PC-3 (cell line): ENCODE measurements at regions not wholly inside any gene's neighbourhood (a gene's known extent, or its start where the extent isn't known, plus 50 kb on each side); places are given as distances from the start of the nearest gene placed in this dataset.

Experiments used
- ATAC-seq: fragments of 200-7000 bp; cut with Tn5 transposase; 2 replicates; pipeline ENCODE4 v1.9.1; 2020; ENCODE audit warnings: mild to moderate bottlenecking, moderate library complexity
- BruUV-seq: library from RNA; stranded (reverse); fragments of 400-500 nt; replicated peaks from 2 replicates; lab custom pipeline; 2021; lab: Mats Ljungman, UMichigan
- CTCF ChIA-PET: fragments of 300-600 bp; sonication (Branson Sonifier 250); formaldehyde crosslinking; loops from one replicate; lab custom pipeline; 2022; ENCODE audit warnings: antibody characterized with exemption; lab: Charles Lee
- POLR2A ChIA-PET: fragments of 300-600 bp; sonication (Branson Sonifier 250); formaldehyde crosslinking; loops from one replicate; lab custom pipeline; 2022; ENCODE audit warnings: antibody characterized with exemption; ENCODE audit not compliant: unreplicated experiment; lab: Charles Lee
- DNase-seq: peaks from one replicate; pipeline ENCODE4 v3.0.0-alpha.2; 2015
- H2AFZ ChIP-seq: fragments of 300-600 bp; sonication (generic); 2 replicates; pipeline ENCODE4 v1.6.0; 2016; ENCODE audit warnings: antibody characterized with exemption, low read length
- H3F3A ChIP-seq: fragments of 300-600 bp; sonication (generic); one replicate; pipeline ENCODE4 v1.6.0; 2017; ENCODE audit warnings: antibody characterized with exemption, low read length, control low read depth, mild to moderate bottlenecking; ENCODE audit not compliant: unreplicated experiment
- H3K27ac ChIP-seq: fragments of 300-600 bp; sonication (generic); 2 replicates; pipeline ENCODE4 v1.5.1; 2016; ENCODE audit warnings: mild to moderate bottlenecking, low read length
- H3K27me3 ChIP-seq: fragments of 300-600 bp; sonication (generic); 2 replicates; pipeline ENCODE4 v1.6.1; 2016; ENCODE audit warnings: low read length, mixed read lengths
- H3K36me3 ChIP-seq: fragments of 300-600 bp; sonication (generic); 2 replicates; pipeline ENCODE4 v1.6.1; 2016; ENCODE audit warnings: low read depth, mixed run types, low read length, mixed read lengths
- H3K4me1 ChIP-seq: fragments of 300-600 bp; sonication (generic); 2 replicates; pipeline ENCODE4 v1.5.1; 2016; ENCODE audit warnings: low read length; ENCODE audit not compliant: insufficient read depth
- H3K4me2 ChIP-seq: fragments of 300-600 bp; sonication (generic); 2 replicates; pipeline ENCODE4 v1.6.0; 2016; ENCODE audit warnings: low read length
- H3K4me3 ChIP-seq: fragments of 300-600 bp; sonication (generic); 2 replicates; pipeline ENCODE4 v1.5.1; 2016; ENCODE audit warnings: mild to moderate bottlenecking, low read length, mixed read lengths
- H3K79me2 ChIP-seq: fragments of 300-600 bp; sonication (generic); 2 replicates; pipeline ENCODE4 v1.6.1; 2017; ENCODE audit warnings: low read length, mixed read lengths
- H3K9ac ChIP-seq: fragments of 300-600 bp; sonication (generic); 2 replicates; pipeline ENCODE4 v1.6.0; 2016; ENCODE audit warnings: mild to moderate bottlenecking, low read length
- H3K9me2 ChIP-seq: fragments of 300-600 bp; sonication (generic); replicated peaks from 2 replicates; pipeline ENCODE4 v1.6.1; 2016; ENCODE audit warnings: mixed run types, low read length, mixed read lengths
- H3K9me3 ChIP-seq: fragments of 300-600 bp; sonication (generic); 2 replicates; pipeline ENCODE4 v1.6.1; 2016; ENCODE audit warnings: low read length, mixed read lengths
- H4K20me1 ChIP-seq: fragments of 300-600 bp; sonication (generic); 2 replicates; pipeline ENCODE4 v1.6.1; 2016; ENCODE audit warnings: low read length, mixed read lengths
- EZH2 ChIP-seq: fragments of 300-600 bp; sonication (generic); IDR thresholded peaks from one replicate; pipeline ENCODE4 v1.6.1; 2017; ENCODE audit warnings: antibody characterized with exemption, mild to moderate bottlenecking, low read length; ENCODE audit not compliant: unreplicated experiment
- EZH2phosphoT487 ChIP-seq: fragments of 300-600 bp; sonication (generic); IDR thresholded peaks from 2 replicates; pipeline ENCODE4 v1.6.1; 2018; ENCODE audit warnings: mild to moderate bottlenecking, antibody characterized with exemption, low read length, borderline replicate concordance
- intact Hi-C: fragments of 100-400 bp; cut with micrococcal nuclease; formaldehyde crosslinking; loops from 2 replicates; pipeline ENCODE4 v1.9.0; 2023
- TF ChIP-seq, protein P1 (sequence below): fragments of 300-600 bp; sonication (generic); conservative IDR thresholded peaks from 2 replicates; pipeline ENCODE4 v1.5.1; 2017; ENCODE audit warnings: antibody characterized with exemption, low read depth, mild to moderate bottlenecking, low read length

DNA sequence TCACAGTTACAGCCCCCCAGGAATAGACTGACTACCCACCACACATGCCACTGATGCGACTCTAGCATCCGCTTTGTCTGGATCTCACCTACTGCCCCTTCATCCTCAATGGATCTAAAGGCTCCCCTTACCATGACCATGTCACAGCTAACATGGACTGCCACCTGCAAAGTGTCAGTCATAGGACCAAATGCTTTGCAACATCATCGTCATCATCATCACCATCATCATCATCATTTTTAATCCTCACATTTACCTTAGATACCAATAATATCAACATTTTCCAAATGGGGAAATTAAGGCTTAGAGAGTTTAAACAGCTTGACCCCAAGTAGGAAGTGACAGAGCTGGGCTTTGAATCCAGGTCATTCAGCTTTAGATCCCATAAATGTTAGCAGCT lies 60.1 kb upstream of the NEDD4L start:
- H3K4me1 ChIP-seq, result no peaks in the 10 kb centered on the region
- H3K27ac ChIP-seq, result no peak overlapping the region
- intact Hi-C loops, result no loop called here
- no peaks in the 10 kb centered on the region for H3F3A ChIP-seq
- H2AFZ ChIP-seq, result no peak overlapping the region
- no peak for TF ChIP-seq EZH2phosphoT487
- TF ChIP-seq, protein P1, sequence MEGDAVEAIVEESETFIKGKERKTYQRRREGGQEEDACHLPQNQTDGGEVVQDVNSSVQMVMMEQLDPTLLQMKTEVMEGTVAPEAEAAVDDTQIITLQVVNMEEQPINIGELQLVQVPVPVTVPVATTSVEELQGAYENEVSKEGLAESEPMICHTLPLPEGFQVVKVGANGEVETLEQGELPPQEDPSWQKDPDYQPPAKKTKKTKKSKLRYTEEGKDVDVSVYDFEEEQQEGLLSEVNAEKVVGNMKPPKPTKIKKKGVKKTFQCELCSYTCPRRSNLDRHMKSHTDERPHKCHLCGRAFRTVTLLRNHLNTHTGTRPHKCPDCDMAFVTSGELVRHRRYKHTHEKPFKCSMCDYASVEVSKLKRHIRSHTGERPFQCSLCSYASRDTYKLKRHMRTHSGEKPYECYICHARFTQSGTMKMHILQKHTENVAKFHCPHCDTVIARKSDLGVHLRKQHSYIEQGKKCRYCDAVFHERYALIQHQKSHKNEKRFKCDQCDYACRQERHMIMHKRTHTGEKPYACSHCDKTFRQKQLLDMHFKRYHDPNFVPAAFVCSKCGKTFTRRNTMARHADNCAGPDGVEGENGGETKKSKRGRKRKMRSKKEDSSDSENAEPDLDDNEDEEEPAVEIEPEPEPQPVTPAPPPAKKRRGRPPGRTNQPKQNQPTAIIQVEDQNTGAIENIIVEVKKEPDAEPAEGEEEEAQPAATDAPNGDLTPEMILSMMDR, result no peak
- TF ChIP-seq EZH2, result no peak
- no peaks in the 10 kb centered on the region for H3K9me3 ChIP-seq
- CTCF ChIA-PET, result no interaction called here
- no peaks in the 10 kb centered on the region for H4K20me1 ChIP-seq
- no peaks in the 10 kb centered on the region for H3K36me3 ChIP-seq
- ATAC-seq (no peak), DNase-seq (no peak)
- no peaks in the 10 kb centered on the region for H3K79me2 ChIP-seq
- no peak overlapping the region for H3K4me2 ChIP-seq
- H3K4me3 ChIP-seq, result no peak overlapping the region
- H3K9ac ChIP-seq, result no peak overlapping the region
- no TSS peak for BruUV-seq
- no peaks in the 10 kb centered on the region for H3K27me3 ChIP-seq
- POLR2A ChIA-PET, result no interaction called here
- H3K9me2 ChIP-seq, result no peaks in the 10 kb centered on the region

DNA sequence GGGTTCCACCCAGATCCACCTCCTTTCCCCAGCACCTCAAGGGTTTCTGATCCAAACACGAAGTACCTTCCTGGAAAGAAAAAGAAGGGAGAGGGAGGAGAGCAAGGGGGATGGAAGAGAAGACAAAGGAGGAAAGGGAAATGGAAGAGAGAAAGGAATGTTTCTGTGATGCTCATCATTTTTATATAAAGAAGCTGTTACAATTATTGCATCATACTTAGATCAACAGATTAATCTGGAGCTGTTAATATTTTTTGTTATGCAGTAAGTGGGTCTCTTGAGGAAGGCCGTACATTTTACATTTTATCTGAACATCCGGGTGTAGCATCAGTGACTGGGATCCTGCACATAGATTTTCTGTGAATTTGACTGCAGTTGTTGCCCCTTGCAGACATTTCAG lies 60.6 kb upstream of the NEDD4L start:
- Histone ChIP-seq H3K9me2 (no peaks in the 10 kb centered on the region), H3K36me3 (no peaks in the 10 kb centered on the region), H4K20me1 (no peaks in the 10 kb centered on the region), H3K4me3 (no peak overlapping the region), H3K4me1 (no peaks in the 10 kb centered on the region), H3K4me2 (no peak overlapping the region), H3K9me3 (no peaks in the 10 kb centered on the region), H3K79me2 (no peaks in the 10 kb centered on the region), H3K9ac (no peak overlapping the region), H2AFZ (no peak overlapping the region), H3F3A (no peaks in the 10 kb centered on the region), H3K27me3 (no peaks in the 10 kb centered on the region), H3K27ac (no peak overlapping the region)
- ATAC-seq (no peak), DNase-seq (no peak)
- no TSS peak for BruUV-seq
- ChIA-PET POLR2A (interaction anchor here (0.6 kb wide), 1 partner anchor 224 kb away, joined by 6 read pairs; no protein-coding TSS in a partner anchor), CTCF (no interaction called here)
- intact Hi-C loops, result no loop called here
- TF ChIP-seq EZH2 (no peak), EZH2phosphoT487 (no peak)
- TF ChIP-seq, protein P1, result no peak

DNA sequence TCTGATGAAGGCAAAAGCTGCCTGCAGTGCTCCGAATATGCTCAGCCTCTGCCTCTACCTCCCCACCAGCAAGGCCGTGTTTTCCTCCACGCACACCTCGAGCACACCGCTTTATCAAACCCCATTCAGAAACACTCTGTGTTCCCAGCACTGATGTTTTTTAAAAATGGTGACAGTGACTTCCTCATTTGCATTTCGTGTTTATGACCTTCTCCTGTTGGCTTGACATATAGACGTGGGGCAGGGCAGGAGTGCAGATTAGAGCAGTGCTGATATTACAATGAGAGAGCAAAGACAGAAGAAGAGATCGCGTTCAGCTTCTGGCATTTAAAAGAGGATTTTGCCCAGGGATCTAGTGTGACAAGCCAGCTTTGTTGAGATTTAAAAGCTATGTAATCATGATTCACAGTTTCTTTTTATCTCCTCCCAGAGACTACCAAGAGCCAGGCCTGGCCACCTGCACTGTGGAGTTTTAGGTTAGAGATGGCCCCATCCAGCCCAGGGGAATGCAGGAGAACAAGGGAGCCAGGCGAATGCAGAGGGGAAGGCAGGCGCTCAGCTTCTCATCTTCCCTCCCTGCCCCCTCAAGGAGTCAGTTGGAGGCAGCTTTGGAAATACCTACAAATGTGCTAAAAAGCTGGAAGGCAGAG lies 61.5 kb upstream of the NEDD4L start:
- Histone ChIP-seq H3K9me3 (no peaks in the 10 kb centered on the region), H3K4me1 (no peaks in the 10 kb centered on the region), H2AFZ (no peak overlapping the region), H3K79me2 (no peaks in the 10 kb centered on the region), H3K27ac (no peak overlapping the region), H3F3A (no peaks in the 10 kb centered on the region), H3K9me2 (no peaks in the 10 kb centered on the region), H4K20me1 (no peaks in the 10 kb centered on the region), H3K27me3 (no peaks in the 10 kb centered on the region), H3K9ac (no peak overlapping the region), H3K36me3 (no peaks in the 10 kb centered on the region), H3K4me3 (no peak overlapping the region), H3K4me2 (no peak overlapping the region)
- BruUV-seq, result no TSS peak
- DNase-seq, result no peak
- ChIA-PET CTCF (interaction anchor here (0.5 kb wide), 1 partner anchor 31 kb away, joined by 3 read pairs; no protein-coding TSS in a partner anchor), POLR2A (no interaction called here)
- intact Hi-C loops, result no loop called here
- no peak for ATAC-seq
- TF ChIP-seq, protein P1, result no peak
- no peak for TF ChIP-seq EZH2
- no peak for TF ChIP-seq EZH2phosphoT487
